IMR-90 (cell line): ENCODE measurements at regions not wholly inside any gene's neighbourhood (a gene's known extent, or its start where the extent isn't known, plus 50 kb on each side); places are given as distances from the start of the nearest gene placed in this dataset.

Experiments
- ATAC-seq: fragments of 200-7000 bp; cut with Tn5 transposase; 2 replicates; pipeline ENCODE4 v1.9.1; 2020; ENCODE audit warnings: low read depth, mild to moderate bottlenecking, moderate library complexity
- BruUV-seq: library from RNA; stranded (reverse); fragments of 400-500 nt; replicated peaks from 2 replicates; lab custom pipeline; 2021; lab: Mats Ljungman, UMichigan
- CTCF ChIA-PET: fragments of 300-600 bp; formaldehyde crosslinking; extraction: SDS; loops from one replicate; lab custom pipeline; 2021; ENCODE audit warnings: antibody characterized with exemption; lab: Yijun Ruan, JAX
- POLR2A ChIA-PET: fragments of 300-600 bp; sonication (Branson Sonifier 250); formaldehyde crosslinking; loops from one replicate; lab custom pipeline; 2022; ENCODE audit warnings: antibody characterized with exemption; ENCODE audit not compliant: unreplicated experiment; lab: Charles Lee
- DNase-seq: peaks from one replicate; pipeline ENCODE4 v3.0.0; 2013
- H2AFZ ChIP-seq: replicated peaks from 2 replicates; pipeline ENCODE3; 2013; ENCODE audit warnings: low read length, mild to moderate bottlenecking; ENCODE audit not compliant: poor library complexity
- H2AK5ac ChIP-seq: 2 replicates; pipeline ENCODE4 v1.6.1; 2013; ENCODE audit warnings: low read depth, low read length, inconsistent platforms
- H2AK9ac ChIP-seq: replicated peaks from 2 replicates; pipeline ENCODE3; 2013; ENCODE audit warnings: mild to moderate bottlenecking, low read depth, low read length, moderate library complexity; ENCODE audit not compliant: poor library complexity
- H2BK120ac ChIP-seq: 2 replicates; pipeline ENCODE4 v1.6.1; 2013; ENCODE audit warnings: low read depth, low read length, inconsistent platforms
- H2BK15ac ChIP-seq: 3 replicates; pipeline ENCODE4 v1.6.1; 2013; ENCODE audit warnings: low read depth, low read length, inconsistent platforms
- H2BK20ac ChIP-seq: 2 replicates; pipeline ENCODE4 v1.6.1; 2013; ENCODE audit warnings: low read depth, mild to moderate bottlenecking, inconsistent platforms, low read length, moderate library complexity
- H2BK5ac ChIP-seq: 2 replicates; pipeline ENCODE4 v1.6.1; 2013; ENCODE audit warnings: mild to moderate bottlenecking, low read depth, low read length, inconsistent platforms; ENCODE audit not compliant: poor library complexity, severe bottlenecking
- H3K14ac ChIP-seq: replicated peaks from 2 replicates; pipeline ENCODE4 v1.6.1; 2013; ENCODE audit warnings: low read depth, low read length, inconsistent platforms
- H3K18ac ChIP-seq: 2 replicates; pipeline ENCODE4 v1.6.1; 2013; ENCODE audit warnings: low read depth, low read length, control low read depth
- H3K23ac ChIP-seq: 2 replicates; pipeline ENCODE4 v1.6.1; 2013; ENCODE audit warnings: low read depth, low read length, inconsistent platforms
- H3K27ac ChIP-seq: 2 replicates; pipeline ENCODE4 v1.5.1; 2013; ENCODE audit warnings: mild to moderate bottlenecking, control low read depth, low read length; ENCODE audit not compliant: insufficient read depth
- H3K27me3 ChIP-seq: 2 replicates; pipeline ENCODE4 v1.6.1; 2013; ENCODE audit warnings: low read length; ENCODE audit not compliant: control insufficient read depth, insufficient read depth
- H3K36me3 ChIP-seq: 2 replicates; pipeline ENCODE4 v1.6.1; 2013; ENCODE audit warnings: low read length, mixed read lengths; ENCODE audit not compliant: control insufficient read depth, insufficient read depth
- H3K4ac ChIP-seq: 2 replicates; pipeline ENCODE4 v1.6.1; 2013; ENCODE audit warnings: low read depth, low read length, inconsistent platforms
- H3K4me1 ChIP-seq: 2 replicates; pipeline ENCODE4 v1.6.1; 2013; ENCODE audit warnings: low read length, mixed read lengths; ENCODE audit not compliant: control insufficient read depth, insufficient read depth
- H3K4me2 ChIP-seq: 2 replicates; pipeline ENCODE4 v1.6.1; 2013; ENCODE audit warnings: low read depth, mild to moderate bottlenecking, control low read depth, low read length, moderate library complexity
- H3K4me3 ChIP-seq: 2 replicates; pipeline ENCODE4 v1.5.1; 2013; ENCODE audit warnings: low read depth, mild to moderate bottlenecking, control low read depth, low read length, moderate library complexity; ENCODE audit not compliant: insufficient read depth
- H3K56ac ChIP-seq: 2 replicates; pipeline ENCODE4 v1.6.1; 2013; ENCODE audit warnings: low read length, inconsistent platforms; ENCODE audit not compliant: insufficient read depth; ENCODE audit errors: extremely low read depth
- H3K79me1 ChIP-seq, 2 experiments: 2 replicates each; pipeline ENCODE4 v1.6.1; 2013; ENCODE audit warnings: low read length in 2 of 2, inconsistent platforms in 1 of 2, low read depth in 1 of 2
- H3K9ac ChIP-seq: 2 replicates; pipeline ENCODE4 v1.6.1; 2013; ENCODE audit warnings: low read depth, low read length, control low read depth
- H3K9me1 ChIP-seq: 2 replicates; pipeline ENCODE4 v1.6.1; 2013; ENCODE audit warnings: low read length, inconsistent platforms; ENCODE audit not compliant: insufficient read depth
- H3K9me3 ChIP-seq: 2 replicates; pipeline ENCODE4 v1.6.1; 2013; ENCODE audit warnings: low read length; ENCODE audit not compliant: control insufficient read depth, insufficient read depth
- H4K20me1 ChIP-seq: 2 replicates; pipeline ENCODE4 v1.6.1; 2013; ENCODE audit warnings: low read length, inconsistent platforms; ENCODE audit not compliant: insufficient read depth
- H4K5ac ChIP-seq: 2 replicates; pipeline ENCODE4 v1.6.1; 2013; ENCODE audit warnings: mild to moderate bottlenecking, low read depth, low read length, control low read depth
- H4K8ac ChIP-seq, 2 experiments: 2 replicates each; pipeline ENCODE4 v1.6.1; 2013; ENCODE audit warnings: low read depth in 2 of 2, low read length in 2 of 2, control low read depth in 1 of 2, inconsistent platforms in 1 of 2
- H4K91ac ChIP-seq: 2 replicates; pipeline ENCODE4 v1.6.1; 2013; ENCODE audit warnings: low read depth, low read length, inconsistent platforms; ENCODE audit not compliant: insufficient read depth
- CHD1 ChIP-seq: IDR thresholded peaks from 2 replicates; pipeline ENCODE4 v1.6.1; 2012; ENCODE audit warnings: low read depth, low read length, improper control_type of control experiment
- NFE2L2 ChIP-seq: fragments of 150-350 bp; IDR thresholded peaks from 2 replicates; pipeline ENCODE4 v1.6.1; 2016; ENCODE audit warnings: low read depth, mild to moderate bottlenecking, low read length
- POLR2A ChIP-seq: IDR thresholded peaks from 2 replicates; pipeline ENCODE4 v1.6.1; 2012; ENCODE audit warnings: mild to moderate bottlenecking, low read depth, low read length
- RCOR1 ChIP-seq: IDR thresholded peaks from 2 replicates; pipeline ENCODE4 v1.6.1; 2012; ENCODE audit warnings: mild to moderate bottlenecking, low read length, improper control_type of control experiment; ENCODE audit not compliant: insufficient replicate concordance
- SMC3 ChIP-seq: fragments of 150-350 bp; IDR thresholded peaks from 2 replicates; pipeline ENCODE4 v1.6.1; 2016; ENCODE audit warnings: low read depth, mild to moderate bottlenecking, antibody characterized with exemption, low read length, moderate library complexity
- dilution Hi-C: fragments of 300-500 bp; cut with HindIII; formaldehyde crosslinking; loops from one replicate; pipeline ENCODE4 v1.14.3; 2018; ENCODE audit warnings: low sequenced_read_pairs; ENCODE audit not compliant: unreplicated experiment
- in situ Hi-C: fragments of 300-500 bp; cut with MboI; formaldehyde crosslinking; loops from 3 replicates; pipeline ENCODE4 v1.14.3; 2019; ENCODE audit warnings: low sequenced_read_pairs, inconsistent platforms, mixed read lengths
- intact Hi-C: fragments of 100-400 bp; cut with micrococcal nuclease; formaldehyde crosslinking; loops from 2 replicates; pipeline ENCODE4 v1.10.0; 2022

DNA sequence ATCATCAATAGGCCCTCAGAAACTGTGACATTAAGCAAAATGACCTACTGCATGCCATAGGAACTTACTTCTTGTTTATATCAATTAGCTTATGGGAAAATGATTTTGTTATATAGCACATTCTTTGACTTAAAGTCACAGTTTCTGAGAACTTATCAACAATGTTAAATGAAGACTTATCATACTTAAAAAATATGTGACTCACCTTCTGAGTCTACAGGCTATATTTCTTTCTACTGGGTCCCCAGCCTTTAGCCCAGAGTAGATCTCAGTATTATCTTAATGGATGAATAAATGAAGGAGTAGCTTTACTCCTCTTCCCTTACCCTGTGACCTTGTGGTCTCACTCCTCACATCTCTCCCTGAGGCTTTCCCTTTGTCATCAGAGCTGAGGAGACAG is 180.2 kb downstream of the MAFB start:
- Histone ChIP-seq H3K14ac (no peak overlapping the region), H4K20me1 (no peaks in the 10 kb centered on the region), H3K27me3 (no peaks in the 10 kb centered on the region), H2BK15ac (no peak overlapping the region), H3K4me2 (no peak overlapping the region), H2AK5ac (no peak overlapping the region), H4K91ac (no peak overlapping the region), H3K4me1 (no peaks in the 10 kb centered on the region; the same call in 1 of the 2 replicates), H2BK5ac (no peak overlapping the region), H2AK9ac (no peak overlapping the region), H3K4ac (no peak overlapping the region), H3K56ac (no peak overlapping the region), H2AFZ (no peak overlapping the region), H3K9me3 (no peaks in the 10 kb centered on the region), H3K27ac (no peak overlapping the region), H3K4me3 (no peak overlapping the region), H3K23ac (no peak overlapping the region), H4K5ac (no peak overlapping the region), H4K8ac (no peak overlapping the region), H3K9ac (no peak overlapping the region), H3K79me1 (no peaks in the 10 kb centered on the region), H2BK120ac (no peak overlapping the region), H3K36me3 (no peaks in the 10 kb centered on the region), H3K9me1 (no peaks in the 10 kb centered on the region), H3K18ac (no peak overlapping the region), H2BK20ac (no peak overlapping the region)
- DNase-seq (no peak), ATAC-seq (no peak)
- BruUV-seq = no TSS peak
- POLR2A ChIA-PET = no interaction called here
- in situ Hi-C loops (no loop called here), intact Hi-C loops (no loop called here), dilution Hi-C loops (no loop called here)
- CTCF ChIA-PET = no interaction called here
- TF ChIP-seq CHD1 (no peak), NFE2L2 (no peak), SMC3 (no peak), POLR2A (no peak), RCOR1 (no peak)
